HG02885 (cell line): ENCODE measurements at regions not wholly inside any gene's neighbourhood (a gene's known extent, or its start where the extent isn't known, plus 50 kb on each side); places are given as distances from the start of the nearest gene placed in this dataset.

Experiments
- ATAC-seq: cut with Tn5 transposase; IDR thresholded peaks from one replicate; pipeline ENCODE4 v1.9.1; 2021; ENCODE audit warnings: mild to moderate bottlenecking; ENCODE audit not compliant: unreplicated experiment, poor library complexity

DNA sequence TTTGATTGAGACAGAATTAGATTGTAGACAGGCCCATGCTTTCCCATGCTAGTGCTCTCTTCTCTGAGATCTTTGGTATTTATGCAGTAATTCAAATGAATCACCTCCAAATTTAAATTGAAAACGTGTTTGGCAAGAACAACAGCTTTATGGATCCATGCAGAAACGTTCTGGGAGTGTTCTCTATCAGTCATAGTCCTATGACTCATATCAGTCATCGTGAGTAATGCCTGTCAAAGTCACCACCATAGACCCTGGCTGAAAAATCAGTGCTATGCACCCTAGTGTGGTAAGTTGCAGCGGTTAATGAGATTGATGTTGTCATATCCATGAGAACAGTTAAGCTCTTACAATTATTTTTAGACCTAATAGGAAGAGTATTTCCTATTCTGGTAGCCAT is 90.1 kb upstream of the FOXG1 start:
- no peak for ATAC-seq

DNA sequence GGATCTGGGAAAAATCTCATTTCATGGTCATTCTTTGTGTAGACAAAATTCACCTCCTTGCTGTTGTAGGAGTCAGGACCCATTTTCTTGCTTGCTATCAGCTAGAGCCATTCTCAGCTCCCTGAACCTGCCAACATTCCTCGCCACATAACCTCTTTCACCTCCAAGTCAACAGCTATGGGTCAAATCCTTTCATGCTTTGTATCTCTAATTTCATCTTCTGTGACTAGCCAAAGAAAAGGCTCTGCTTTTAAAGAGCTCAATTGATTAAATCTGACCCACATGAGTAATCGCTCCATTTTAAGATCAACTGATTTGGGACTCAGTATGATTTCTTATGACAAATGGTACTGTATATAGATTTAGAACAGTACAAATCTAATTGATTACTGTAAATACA is 89.2 kb upstream of the FOXG1 start:
- ATAC-seq = no peak

DNA sequence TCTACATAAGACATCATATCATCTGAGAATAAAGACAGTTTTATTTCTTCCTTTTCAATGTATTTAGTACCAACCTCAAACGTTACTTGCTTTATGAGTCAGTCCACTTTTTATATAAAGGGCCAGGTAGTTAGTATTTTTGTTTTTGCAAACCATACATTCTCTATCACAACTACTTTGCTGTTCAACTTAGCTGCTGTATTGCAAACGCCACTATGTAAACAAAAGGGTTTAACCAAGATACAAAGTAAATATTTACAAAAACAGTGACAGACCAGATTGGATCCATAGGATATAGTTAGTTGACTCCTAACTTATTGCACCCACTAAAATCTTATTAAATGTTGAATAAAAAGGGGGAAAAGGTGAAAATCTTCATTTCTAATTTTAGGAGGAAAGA is 87.7 kb upstream of the FOXG1 start:
- ATAC-seq = no peak

DNA sequence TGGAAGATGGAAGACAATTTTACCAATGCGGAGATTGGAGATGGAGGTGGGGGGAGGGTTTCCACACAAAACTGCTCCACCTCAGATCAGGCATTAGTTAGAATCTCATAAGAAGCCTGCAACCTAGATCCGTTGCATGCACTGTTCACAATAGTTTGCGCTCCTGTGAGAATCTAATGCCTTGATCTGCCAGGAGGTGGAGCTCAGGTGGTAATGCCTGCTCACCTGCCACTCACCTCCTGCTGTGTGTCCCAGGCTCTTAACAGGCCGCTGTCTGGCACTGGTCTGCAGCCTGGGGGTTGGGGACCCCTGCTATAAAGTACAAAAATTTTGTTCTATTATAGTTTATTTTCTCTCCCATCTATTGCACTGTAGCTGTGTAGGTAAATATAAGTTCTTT is 84.9 kb upstream of the FOXG1 start:
- no peak for ATAC-seq

DNA sequence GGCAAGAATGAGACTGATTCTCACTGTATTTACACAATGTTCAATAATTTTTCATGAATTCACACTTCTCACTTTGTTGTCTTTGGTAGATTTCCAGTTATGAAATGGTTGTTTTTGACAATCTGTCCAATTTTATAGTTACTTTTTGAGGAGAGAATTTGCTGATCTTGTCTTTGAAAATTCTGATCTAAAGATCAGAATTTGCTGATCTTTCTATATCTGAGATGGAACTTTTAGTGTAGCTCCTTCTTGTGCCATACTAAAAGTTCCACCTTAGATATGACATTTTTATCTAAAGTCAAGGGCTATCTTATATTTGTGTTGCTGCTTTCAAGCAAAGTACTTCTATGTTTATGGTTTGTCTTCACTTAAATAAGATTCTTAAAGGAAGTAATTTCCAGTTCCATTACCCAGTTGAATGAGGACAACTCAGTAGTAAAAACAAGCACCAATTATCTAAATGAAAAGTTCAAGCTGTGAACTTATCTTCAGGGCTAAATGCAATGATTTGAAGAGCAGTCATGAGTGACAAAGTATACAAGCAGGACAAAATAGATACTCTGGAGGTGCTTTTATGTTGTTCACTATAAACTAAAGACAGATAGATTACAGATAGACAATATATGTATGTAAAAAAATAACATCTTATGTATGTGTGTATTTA is 76.4 kb upstream of the FOXG1 start:
- ATAC-seq = no peak

DNA sequence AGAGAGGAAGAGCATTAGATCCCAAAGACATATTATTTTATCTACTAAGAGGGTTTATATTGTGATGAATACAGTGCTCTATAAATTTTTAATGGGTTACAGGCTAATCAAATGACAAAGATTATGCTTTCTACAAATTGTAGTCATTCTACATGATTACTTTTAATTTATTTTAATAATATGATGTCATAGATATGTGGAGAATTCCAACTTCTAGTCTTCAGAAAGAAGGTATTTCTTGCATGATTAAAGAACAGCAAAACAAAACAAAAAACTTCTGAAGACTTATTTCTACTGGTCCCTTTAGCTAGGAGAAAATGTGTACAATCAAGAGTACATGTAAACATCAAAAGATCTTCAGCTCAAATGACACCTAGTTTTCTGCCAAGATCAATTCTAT is 71.5 kb upstream of the FOXG1 start:
- ATAC-seq = no peak

DNA sequence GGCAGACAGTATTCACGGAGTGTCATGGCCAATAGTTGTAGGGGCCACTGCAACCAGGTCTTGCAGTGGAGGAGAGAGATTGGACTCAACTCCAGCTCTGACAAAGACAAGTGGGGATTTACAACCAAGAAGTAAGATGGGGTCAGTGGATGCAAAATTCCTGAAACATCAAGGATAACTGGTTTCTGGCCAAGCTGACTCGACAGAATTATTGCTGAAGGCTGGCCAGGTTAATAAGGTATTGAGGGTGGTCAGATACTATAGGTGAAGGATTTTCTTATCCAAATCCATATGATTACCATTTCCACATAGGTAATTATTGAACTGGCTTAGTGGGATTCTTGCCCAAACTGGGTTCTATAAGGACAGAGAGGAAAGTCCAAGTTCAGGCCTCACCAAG is 64.9 kb upstream of the FOXG1 start:
- no peak for ATAC-seq

DNA sequence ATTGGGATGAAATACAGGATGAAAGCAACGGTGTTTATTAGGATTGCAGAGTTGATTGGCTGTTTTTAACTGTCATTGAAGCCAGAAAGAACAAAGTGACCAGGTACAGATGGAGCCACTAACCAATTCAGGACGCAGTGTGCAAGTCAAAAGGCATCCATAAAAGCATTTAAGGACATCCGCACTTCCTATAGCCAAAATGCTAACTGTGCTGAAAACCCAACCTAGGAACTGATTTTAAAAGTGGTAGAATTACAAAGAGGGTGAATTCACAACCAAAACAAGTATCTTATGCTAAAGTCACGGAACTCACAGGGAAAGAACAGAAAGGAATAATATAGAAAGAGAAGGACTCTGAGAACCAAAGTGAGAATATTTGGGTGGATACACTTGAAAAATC is 63.1 kb upstream of the FOXG1 start:
- no peak for ATAC-seq

DNA sequence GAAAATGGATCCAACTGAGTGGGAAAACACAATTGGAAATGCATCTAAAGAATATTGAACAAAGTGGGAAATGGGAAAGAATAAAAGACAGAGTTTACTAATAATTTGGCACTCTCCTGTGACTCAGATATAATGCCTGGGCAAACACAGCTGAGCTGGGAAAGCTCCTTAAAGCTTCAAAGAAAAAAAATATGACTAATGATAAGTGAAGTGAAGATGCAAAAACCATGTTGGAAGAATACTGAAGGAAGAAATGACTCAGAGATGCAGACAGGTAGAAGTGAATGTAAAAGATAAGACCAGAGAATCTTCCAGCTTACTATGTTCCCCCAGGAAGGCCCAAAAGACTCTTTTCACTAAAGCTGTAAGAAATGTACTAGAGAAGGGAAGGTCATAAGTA is 62.4 kb upstream of the FOXG1 start:
- no peak for ATAC-seq

DNA sequence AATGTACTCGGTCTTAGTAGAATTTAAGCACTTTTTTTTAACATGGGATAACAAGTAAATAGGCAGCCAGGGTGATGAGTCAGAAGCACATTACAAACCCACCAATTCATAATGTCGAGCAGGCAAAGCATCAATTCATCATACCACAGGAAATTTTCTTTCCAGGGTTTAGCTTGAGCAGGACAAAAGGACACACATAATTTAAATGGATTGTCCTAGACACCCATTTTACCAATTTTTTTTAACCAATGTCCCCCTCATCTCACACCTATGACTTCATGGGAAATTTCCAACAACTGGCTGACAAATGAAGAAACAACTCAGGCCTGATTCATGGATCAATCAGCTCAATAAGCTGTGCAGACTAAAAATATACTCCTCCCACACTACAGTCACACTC is 58.8 kb upstream of the FOXG1 start:
- ATAC-seq = no peak

DNA sequence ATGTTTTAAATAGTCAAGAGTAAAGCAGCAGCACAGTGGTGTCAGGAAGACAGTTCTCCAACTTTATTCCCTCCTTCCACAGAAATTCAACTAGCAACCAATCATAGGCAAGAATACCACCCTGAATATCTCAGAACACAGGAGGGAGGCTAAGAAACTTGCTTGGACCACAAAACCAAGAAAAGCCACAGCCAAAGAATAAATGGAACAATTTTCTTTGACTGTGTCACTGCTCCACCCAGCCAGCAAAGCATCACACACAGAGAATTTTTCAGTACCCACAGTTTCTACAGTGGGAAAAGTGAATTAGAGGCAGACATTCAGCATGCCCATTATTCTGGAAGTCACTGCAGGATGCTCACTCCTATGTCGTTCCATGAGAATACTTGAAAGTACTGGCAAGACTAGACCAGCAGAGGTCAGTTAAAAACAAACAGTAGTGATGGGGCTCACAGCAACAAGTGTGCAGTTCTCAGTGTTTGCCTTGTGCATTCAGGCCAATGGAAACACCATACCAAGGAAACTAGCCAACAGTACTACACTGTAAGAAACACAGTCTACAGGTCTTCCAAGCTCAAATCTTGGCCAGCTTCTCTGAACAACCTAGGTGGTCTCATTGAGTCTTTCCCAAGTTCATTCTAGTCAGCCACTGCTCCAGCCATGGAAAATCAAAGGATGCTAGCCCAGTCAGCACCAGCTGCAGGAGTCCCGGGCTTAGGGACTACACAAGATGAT is 56.8 kb upstream of the FOXG1 start:
- no peak for ATAC-seq
